Neutrophil (primary cell): ENCODE measurements at regions not wholly inside any gene's neighbourhood (a gene's known extent, or its start where the extent isn't known, plus 50 kb on each side); places are given as distances from the start of the nearest gene placed in this dataset.

Source experiments
- H3K27ac ChIP-seq: fragments of 200-600 bp; sonication (generic); 2 replicates; pipeline ENCODE4 v1.5.1; 2016; ENCODE audit warnings: mild to moderate bottlenecking, moderate library complexity
- H3K27me3 ChIP-seq: fragments of 200-600 bp; sonication (generic); 2 replicates; pipeline ENCODE4 v1.6.0; 2016; ENCODE audit warnings: mild to moderate bottlenecking
- H3K36me3 ChIP-seq: fragments of 200-600 bp; sonication (generic); 2 replicates; pipeline ENCODE4 v1.5.1; 2017
- H3K4me1 ChIP-seq, 2 experiments: fragments of 200-600 bp in 1 of 2; sonication (generic) in 1 of 2; 1 replicate in 1 of 2; 2 replicates in 1 of 2; pipeline versions ENCODE4 v1.5.1 to v1.6.1; 2013 to 2016; ENCODE audit warnings: low read depth in 1 of 2, low read length in 1 of 2, mild to moderate bottlenecking in 1 of 2, moderate library complexity in 1 of 2; ENCODE audit not compliant: control insufficient read depth in 1 of 2, insufficient read depth in 1 of 2
- H3K4me3 ChIP-seq, 2 experiments: fragments of 200-600 bp in 1 of 2; sonication (generic) in 1 of 2; 1 replicate in 1 of 2; 2 replicates in 1 of 2; pipeline ENCODE4 v1.5.1; 2013 to 2016; ENCODE audit warnings: low read depth in 1 of 2, low read length in 1 of 2, mild to moderate bottlenecking in 1 of 2, moderate library complexity in 1 of 2
- H3K9me3 ChIP-seq: fragments of 200-600 bp; sonication (generic); 2 replicates; pipeline ENCODE4 v1.5.1; 2016
- CTCF ChIP-seq: fragments of 200-600 bp; sonication (generic); IDR thresholded peaks from 2 replicates; pipeline ENCODE4 v1.5.1; 2016; ENCODE audit warnings: antibody characterized with exemption

GRCh38 chr16:80167657-80168390 lies 373.0 kb upstream of the DYNLRB2 start:
- no peaks in the 10 kb centered on the region for H3K27me3 ChIP-seq
- no peak for TF ChIP-seq CTCF

GRCh38 chr16:80166082-80166481 lies 374.7 kb upstream of the DYNLRB2 start:
- H3K27ac ChIP-seq, result no peak overlapping the region
- TF ChIP-seq CTCF, result no peak
- H3K9me3 ChIP-seq, result no peaks in the 10 kb centered on the region
- H3K36me3 ChIP-seq, result no peaks in the 10 kb centered on the region
- H3K27me3 ChIP-seq, result no peaks in the 10 kb centered on the region
- H3K4me1 ChIP-seq, result no peaks in the 10 kb centered on the region
- H3K4me3 ChIP-seq, result no peak overlapping the region

More at GRCh38 chr16:80167657-80168390, 373.0 kb upstream of the DYNLRB2 start:
- Histone ChIP-seq H3K4me3 (no peak overlapping the region), H3K9me3 (no peaks in the 10 kb centered on the region), H3K4me1 (no peaks in the 10 kb centered on the region), H3K36me3 (no peaks in the 10 kb centered on the region), H3K27ac (no peak overlapping the region)

- H3K9me3 ChIP-seq, result no peaks in the 10 kb centered on the region
- no peaks in the 10 kb centered on the region for H3K4me1 ChIP-seq
- H3K4me3 ChIP-seq, result no peak overlapping the region
- no peaks in the 10 kb centered on the region for H3K27me3 ChIP-seq
- no peak for TF ChIP-seq CTCF
- no peak overlapping the region for H3K27ac ChIP-seq
- no peaks in the 10 kb centered on the region for H3K36me3 ChIP-seq
Observed at GRCh38 chr16:80164966-80165550, 375.7 kb upstream of the DYNLRB2 start.

GRCh38 chr16:80163339-80163738 lies 377.5 kb upstream of the DYNLRB2 start:
- H3K36me3 ChIP-seq, result no peaks in the 10 kb centered on the region
- no peak for TF ChIP-seq CTCF
- no peaks in the 10 kb centered on the region for H3K9me3 ChIP-seq
- no peaks in the 10 kb centered on the region for H3K4me1 ChIP-seq
- no peaks in the 10 kb centered on the region for H3K27me3 ChIP-seq
- H3K4me3 ChIP-seq, result no peak overlapping the region
- H3K27ac ChIP-seq, result no peak overlapping the region

GRCh38 chr16:80161799-80162739 lies 378.7 kb upstream of the DYNLRB2 start:
- Histone ChIP-seq H3K27me3 (no peaks in the 10 kb centered on the region), H3K36me3 (no peaks in the 10 kb centered on the region), H3K27ac (no peak overlapping the region), H3K4me1 (no peaks in the 10 kb centered on the region), H3K9me3 (no peaks in the 10 kb centered on the region), H3K4me3 (no peak overlapping the region)
- no peak for TF ChIP-seq CTCF
